Thoracic aorta (tissue), 2 donors: ENCODE measurements at regions not wholly inside any gene's neighbourhood (a gene's known extent, or its start where the extent isn't known, plus 50 kb on each side); places are given as distances from the start of the nearest gene placed in this dataset.

Source experiments
- ATAC-seq: fragments of 150-250 bp; one replicate; pipeline ENCODE4 v1.8.0; 2017; ENCODE audit warnings: low read depth; ENCODE audit not compliant: insufficient number of reproducible peaks, low FRiP score
- DNase-seq: peaks from one replicate; pipeline ENCODE4 v3.0.0-alpha.2; 2020; ENCODE audit warnings: low spot score
- H3K27ac ChIP-seq, 2 donors: fragments of 200-600 bp; sonication (generic); 1 replicate in 1 of 2; 2 replicates in 1 of 2; pipeline ENCODE4 v1.5.1; 2016; ENCODE audit warnings: mild to moderate bottlenecking in 2 of 2, moderate library complexity in 2 of 2
- H3K27me3 ChIP-seq: fragments of 200-600 bp; sonication (generic); replicated peaks from 2 replicates; pipeline ENCODE4 v1.6.0; 2016; ENCODE audit warnings: mild to moderate bottlenecking; ENCODE audit not compliant: insufficient read depth
- H3K36me3 ChIP-seq: fragments of 200-600 bp; sonication (generic); one replicate; pipeline ENCODE4 v1.5.1; 2016
- H3K4me1 ChIP-seq, 2 donors: fragments of 200-600 bp; sonication (generic); 1 replicate in 1 of 2; 2 replicates in 1 of 2; pipeline versions ENCODE4 v1.5.1 to v1.6.0; 2016; ENCODE audit warnings: low read depth in 2 of 2, mild to moderate bottlenecking in 1 of 2; ENCODE audit not compliant: control insufficient read depth in 1 of 2
- H3K4me3 ChIP-seq: fragments of 200-600 bp; sonication (generic); 2 replicates; pipeline ENCODE4 v1.5.1; 2016; ENCODE audit warnings: mild to moderate bottlenecking
- H3K9me3 ChIP-seq: fragments of 200-600 bp; sonication (generic); 2 replicates; pipeline ENCODE4 v1.5.1; 2016
- CTCF ChIP-seq: fragments of 200-600 bp; sonication (generic); IDR thresholded peaks from one replicate; pipeline ENCODE4 v1.5.1; 2019; ENCODE audit warnings: antibody characterized with exemption

- Histone ChIP-seq H3K36me3 (no peaks in the 10 kb centered on the region), H3K4me1 (no peaks in the 10 kb centered on the region), H3K27me3 (no peaks in the 10 kb centered on the region), H3K4me3 (no peak overlapping the region), H3K9me3 (no peaks in the 10 kb centered on the region), H3K27ac (no peak overlapping the region)
- TF ChIP-seq CTCF = no peak
- DNase-seq = no peak
- no peak for ATAC-seq
These were observed 1154.6 kb downstream of the GALC start for GRCh38 chr14:86838363-86838762.

DNA sequence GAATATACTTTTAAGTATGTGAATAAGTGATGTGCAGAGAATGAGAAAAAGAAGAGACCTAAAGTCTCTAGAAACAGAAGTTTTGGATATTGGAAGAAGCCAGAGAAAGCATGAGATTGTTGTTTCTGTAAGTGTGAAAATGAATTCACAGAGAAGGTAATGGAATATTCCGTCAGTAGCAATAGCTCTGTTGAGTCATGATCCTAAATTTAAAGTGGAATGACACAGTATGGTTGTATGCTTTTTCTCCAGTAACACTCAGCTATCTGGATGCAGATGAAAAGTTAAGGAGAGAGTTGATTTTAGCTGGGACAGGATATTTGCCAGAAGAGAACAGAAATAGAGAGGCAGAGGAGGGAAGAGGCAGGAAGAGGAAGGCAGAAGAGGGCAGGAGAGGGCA, 1166.3 kb downstream of the GALC start:
- Histone ChIP-seq H3K4me1 (no peaks in the 10 kb centered on the region), H3K36me3 (no peaks in the 10 kb centered on the region), H3K27ac (no peak overlapping the region), H3K4me3 (no peak overlapping the region), H3K27me3 (no peaks in the 10 kb centered on the region), H3K9me3 (no peaks in the 10 kb centered on the region)
- TF ChIP-seq CTCF = no peak
- ATAC-seq (no peak), DNase-seq (no peak)

- DNase-seq (no peak), ATAC-seq (no peak)
- Histone ChIP-seq H3K27me3 (no peaks in the 10 kb centered on the region), H3K27ac (no peak overlapping the region), H3K36me3 (no peaks in the 10 kb centered on the region), H3K4me3 (no peak overlapping the region), H3K9me3 (no peaks in the 10 kb centered on the region), H3K4me1 (no peaks in the 10 kb centered on the region)
- no peak for TF ChIP-seq CTCF
These were observed 1168.8 kb downstream of the GALC start for GRCh38 chr14:86824167-86824566.

- Histone ChIP-seq H3K4me1 (no peaks in the 10 kb centered on the region), H3K27ac (no peak overlapping the region), H3K4me3 (no peak overlapping the region), H3K27me3 (no peaks in the 10 kb centered on the region), H3K9me3 (no peaks in the 10 kb centered on the region), H3K36me3 (no peaks in the 10 kb centered on the region)
- DNase-seq = no peak
- ATAC-seq = no peak
- TF ChIP-seq CTCF = no peak
These were observed 1169.4 kb downstream of the GALC start for GRCh38 chr14:86823581-86823980.

DNA sequence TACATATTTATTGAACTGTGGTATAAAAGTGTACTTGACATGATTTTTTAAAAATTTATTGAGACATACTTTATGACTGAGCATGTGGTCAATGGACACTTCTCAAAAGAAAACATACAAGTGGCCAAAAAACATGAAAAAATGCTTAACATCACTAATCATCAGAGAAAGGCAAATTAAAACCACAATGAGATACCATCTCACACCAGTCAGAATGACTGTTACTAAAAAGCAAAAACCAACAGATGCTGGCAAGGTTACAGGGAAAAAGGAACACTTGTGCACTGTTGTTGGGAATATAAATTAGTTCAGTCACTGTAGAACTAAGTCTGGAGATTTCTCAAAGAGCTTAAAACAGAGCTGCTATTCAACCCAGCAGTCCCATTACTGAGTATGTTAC, 1177.6 kb downstream of the GALC start:
- DNase-seq = no peak
- Histone ChIP-seq H3K36me3 (no peaks in the 10 kb centered on the region), H3K27me3 (no peaks in the 10 kb centered on the region), H3K27ac (no peak overlapping the region), H3K4me3 (no peak overlapping the region), H3K4me1 (no peaks in the 10 kb centered on the region), H3K9me3 (no peaks in the 10 kb centered on the region)
- no peak for ATAC-seq
- TF ChIP-seq CTCF = no peak
